OCI-LY1 (cell line): ENCODE measurements at regions not wholly inside any gene's neighbourhood (a gene's known extent, or its start where the extent isn't known, plus 50 kb on each side); places are given as distances from the start of the nearest gene placed in this dataset.

ENCODE experiments used
- H2AFZ ChIP-seq: fragments of 200-600 bp; sonication (generic), shearing (Covaris generic); 2 replicates; pipeline ENCODE4 v1.6.0; 2014; ENCODE audit warnings: antibody characterized with exemption, mild to moderate bottlenecking, low read length
- H3F3A ChIP-seq: fragments of 200-600 bp; sonication (generic), shearing (Covaris generic); 2 replicates; pipeline ENCODE4 v1.6.0; 2014; ENCODE audit warnings: mild to moderate bottlenecking, antibody characterized with exemption, low read length, moderate library complexity; ENCODE audit not compliant: insufficient read depth
- H3K27ac ChIP-seq: fragments of 200-600 bp; sonication (generic); 2 replicates; pipeline ENCODE4 v1.5.1; 2014; ENCODE audit warnings: low read length, mixed run types, mild to moderate bottlenecking, low read depth; ENCODE audit not compliant: poor library complexity, severe bottlenecking
- H3K27me3 ChIP-seq: fragments of 200-600 bp; sonication (generic); 2 replicates; pipeline ENCODE4 v1.6.0; 2014; ENCODE audit warnings: antibody characterized with exemption, mild to moderate bottlenecking, low read length, moderate library complexity; ENCODE audit not compliant: insufficient read depth
- H3K36me3 ChIP-seq: fragments of 200-600 bp; sonication (generic); 2 replicates; pipeline ENCODE4 v1.6.1; 2014; ENCODE audit warnings: mild to moderate bottlenecking, antibody characterized with exemption, low read length, moderate library complexity, mixed read lengths; ENCODE audit not compliant: insufficient read depth
- H3K4me1 ChIP-seq: fragments of 200-600 bp; sonication (generic); 2 replicates; pipeline ENCODE4 v1.5.1; 2014; ENCODE audit warnings: mild to moderate bottlenecking, low read length, moderate library complexity; ENCODE audit not compliant: insufficient read depth, severe bottlenecking
- H3K4me2 ChIP-seq: fragments of 200-600 bp; sonication (generic), shearing (Covaris generic); 2 replicates; pipeline ENCODE4 v1.6.1; 2014; ENCODE audit warnings: low read length
- H3K4me3 ChIP-seq: fragments of 200-600 bp; sonication (generic); 2 replicates; pipeline ENCODE4 v1.5.1; 2014; ENCODE audit warnings: low read length, low read depth, mild to moderate bottlenecking, mixed read lengths; ENCODE audit not compliant: poor library complexity, severe bottlenecking
- H3K79me2 ChIP-seq: fragments of 200-600 bp; shearing (Covaris generic); 2 replicates; pipeline ENCODE4 v1.6.1; 2016; ENCODE audit warnings: mixed run types, low read length, mixed read lengths; ENCODE audit not compliant: insufficient read depth
- H3K9ac ChIP-seq: fragments of 200-600 bp; sonication (generic), shearing (Covaris generic); 2 replicates; pipeline ENCODE4 v1.6.1; 2014; ENCODE audit warnings: mild to moderate bottlenecking, low read length, mixed read lengths
- H3K9me2 ChIP-seq: fragments of 200-600 bp; sonication (generic), shearing (Covaris generic); 2 replicates; pipeline ENCODE4 v1.6.1; 2014; ENCODE audit warnings: low read depth, mild to moderate bottlenecking, low read length, mixed read lengths
- H3K9me3 ChIP-seq: fragments of 200-600 bp; shearing (Covaris generic); 2 replicates; pipeline ENCODE4 v1.6.1; 2014; ENCODE audit warnings: low read length, mixed read lengths
- H4K20me1 ChIP-seq: fragments of 200-600 bp; sonication (generic), shearing (Covaris generic); 2 replicates; pipeline ENCODE4 v1.6.0; 2016; ENCODE audit warnings: mild to moderate bottlenecking, low read length; ENCODE audit not compliant: insufficient read depth
- EZH2 ChIP-seq: fragments of 200-600 bp; sonication (generic), shearing (Covaris generic); IDR thresholded peaks from 2 replicates; pipeline ENCODE4 v1.8.0; 2017; ENCODE audit warnings: borderline replicate concordance, mixed run types, mild to moderate bottlenecking, antibody characterized with exemption, low read length, moderate library complexity, mixed read lengths
- TF ChIP-seq, protein P1 (sequence below): fragments of 200-600 bp; sonication (generic), shearing (Covaris generic); IDR thresholded peaks from 2 replicates; pipeline ENCODE4 v1.5.1; 2017; ENCODE audit warnings: mild to moderate bottlenecking, antibody characterized with exemption, low read length, moderate library complexity, mixed read lengths

DNA sequence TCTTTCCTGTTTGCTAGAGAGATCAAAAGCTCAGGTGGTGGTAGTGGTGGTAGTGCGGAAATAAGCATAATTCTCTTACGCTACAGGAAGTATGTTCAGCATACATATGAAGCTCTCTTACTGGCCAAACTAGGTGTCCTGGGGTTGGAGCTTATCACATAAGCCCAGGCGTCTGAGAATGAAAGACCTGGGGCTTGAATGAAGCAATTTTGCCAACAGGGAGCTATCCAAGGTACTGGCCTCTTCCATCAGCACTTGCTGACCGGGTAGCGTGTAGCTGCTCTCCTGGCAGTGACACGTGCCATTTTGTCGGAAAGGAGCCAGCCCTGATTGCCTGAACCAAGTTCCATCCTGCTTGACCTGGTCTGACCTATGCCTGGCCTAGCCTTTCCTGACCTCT is 65.9 kb upstream of the HPF1 start:
- Histone ChIP-seq H3K9me3 (no peaks in the 10 kb centered on the region), H3K9ac (no peak overlapping the region), H3K27me3 (no peaks in the 10 kb centered on the region), H3K36me3 (no peaks in the 10 kb centered on the region), H3K4me2 (no peak overlapping the region), H3F3A (no peaks in the 10 kb centered on the region), H3K4me3 (no peak overlapping the region), H3K79me2 (no peaks in the 10 kb centered on the region), H3K4me1 (peaks cover 2% of the 10 kb centered on the region), H3K9me2 (no peaks in the 10 kb centered on the region), H4K20me1 (no peaks in the 10 kb centered on the region), H3K27ac (no peak overlapping the region), H2AFZ (no peak overlapping the region)
- no peak for TF ChIP-seq EZH2
- TF ChIP-seq, protein P1, sequence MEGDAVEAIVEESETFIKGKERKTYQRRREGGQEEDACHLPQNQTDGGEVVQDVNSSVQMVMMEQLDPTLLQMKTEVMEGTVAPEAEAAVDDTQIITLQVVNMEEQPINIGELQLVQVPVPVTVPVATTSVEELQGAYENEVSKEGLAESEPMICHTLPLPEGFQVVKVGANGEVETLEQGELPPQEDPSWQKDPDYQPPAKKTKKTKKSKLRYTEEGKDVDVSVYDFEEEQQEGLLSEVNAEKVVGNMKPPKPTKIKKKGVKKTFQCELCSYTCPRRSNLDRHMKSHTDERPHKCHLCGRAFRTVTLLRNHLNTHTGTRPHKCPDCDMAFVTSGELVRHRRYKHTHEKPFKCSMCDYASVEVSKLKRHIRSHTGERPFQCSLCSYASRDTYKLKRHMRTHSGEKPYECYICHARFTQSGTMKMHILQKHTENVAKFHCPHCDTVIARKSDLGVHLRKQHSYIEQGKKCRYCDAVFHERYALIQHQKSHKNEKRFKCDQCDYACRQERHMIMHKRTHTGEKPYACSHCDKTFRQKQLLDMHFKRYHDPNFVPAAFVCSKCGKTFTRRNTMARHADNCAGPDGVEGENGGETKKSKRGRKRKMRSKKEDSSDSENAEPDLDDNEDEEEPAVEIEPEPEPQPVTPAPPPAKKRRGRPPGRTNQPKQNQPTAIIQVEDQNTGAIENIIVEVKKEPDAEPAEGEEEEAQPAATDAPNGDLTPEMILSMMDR, result no peak

DNA sequence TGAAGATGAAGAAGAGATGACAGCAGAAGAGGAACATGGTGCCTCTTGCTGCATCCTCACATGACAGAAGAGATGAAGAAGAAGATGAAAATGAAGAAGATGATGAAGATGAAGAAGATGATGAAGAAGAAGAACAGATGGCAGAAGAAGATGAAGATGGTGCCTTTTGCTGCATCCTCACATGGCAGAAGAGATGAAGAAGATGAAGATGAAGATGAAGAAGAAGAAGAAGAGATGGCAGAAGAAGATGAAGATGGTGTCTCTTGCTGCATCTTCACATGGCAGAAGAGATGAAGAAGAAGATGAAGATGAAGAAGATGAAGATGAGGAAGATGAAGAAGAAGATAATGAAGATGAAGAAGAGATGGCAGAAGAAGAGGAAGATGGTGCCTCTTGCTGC is 63.7 kb upstream of the HPF1 start:
- Histone ChIP-seq H2AFZ (no peak overlapping the region), H3K27me3 (no peaks in the 10 kb centered on the region), H3F3A (no peaks in the 10 kb centered on the region), H3K4me3 (no peak overlapping the region), H3K79me2 (no peaks in the 10 kb centered on the region), H3K9ac (no peak overlapping the region), H3K27ac (no peak overlapping the region), H4K20me1 (no peaks in the 10 kb centered on the region), H3K9me2 (no peaks in the 10 kb centered on the region), H3K36me3 (no peaks in the 10 kb centered on the region), H3K4me2 (no peak overlapping the region), H3K9me3 (no peaks in the 10 kb centered on the region), H3K4me1 (peaks cover 14% of the 10 kb centered on the region)
- TF ChIP-seq, protein P1, result no peak
- TF ChIP-seq EZH2, result no peak

DNA sequence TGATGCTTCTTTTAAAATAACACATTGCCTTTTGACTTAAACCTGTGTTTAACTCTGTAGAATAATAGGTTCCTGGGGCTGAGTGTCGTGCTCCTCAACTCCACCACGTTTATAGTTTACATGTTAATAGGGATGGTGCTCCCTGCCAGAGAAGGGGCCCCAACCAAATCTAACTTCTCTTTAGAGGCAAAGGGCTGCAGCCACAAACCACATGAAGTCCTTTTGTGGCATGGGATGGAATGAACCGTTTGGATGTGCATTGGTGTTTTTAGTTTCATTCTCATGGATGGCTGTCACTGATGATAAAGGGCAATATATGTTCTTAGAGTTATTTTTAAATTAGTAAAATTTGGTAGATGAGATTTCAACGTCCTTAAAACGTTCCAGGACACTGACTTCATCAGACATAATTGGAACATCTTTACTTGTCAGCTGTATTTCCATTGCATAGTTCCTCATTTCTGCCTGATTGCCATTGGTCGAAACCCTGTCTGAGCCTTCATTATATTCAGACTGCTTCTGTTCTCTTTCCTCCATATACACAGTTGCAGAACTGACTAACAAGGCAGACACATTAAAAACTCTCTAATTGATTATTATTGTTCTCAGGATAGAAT is 60.4 kb upstream of the HPF1 start:
- Histone ChIP-seq H3K27ac (no peak overlapping the region), H4K20me1 (no peaks in the 10 kb centered on the region), H3K9ac (no peak overlapping the region), H3K27me3 (no peaks in the 10 kb centered on the region), H3K9me3 (no peaks in the 10 kb centered on the region), H3K4me3 (no peak overlapping the region), H3K79me2 (no peaks in the 10 kb centered on the region), H3K36me3 (no peaks in the 10 kb centered on the region), H3K9me2 (no peaks in the 10 kb centered on the region), H3K4me2 (peak overlapping the region; percentile 43), H2AFZ (no peak overlapping the region), H3F3A (no peaks in the 10 kb centered on the region), H3K4me1 (peaks cover 14% of the 10 kb centered on the region)
- no peak for TF ChIP-seq EZH2
- TF ChIP-seq, protein P1, result no peak
